ENCODE measurements at regions not wholly inside any gene's neighbourhood (a gene's known extent, or its start where the extent isn't known, plus 50 kb on each side); places are given as distances from the start of the nearest gene placed in this dataset.

GRCh38 chr20:8994045-8994444 lies 74.8 kb upstream of the PLCB4 start:
- TF ChIP-seq CTCF (IDR thresholded peaks at IDR 0.05) (no peak), POLR2A (IDR thresholded peaks at IDR 0.05) (no peak)

Measured in uterus (tissue), 2 donors.